A549 (cell line): ENCODE measurements at regions not wholly inside any gene's neighbourhood (a gene's known extent, or its start where the extent isn't known, plus 50 kb on each side); places are given as distances from the start of the nearest gene placed in this dataset.

Experiments
- ATAC-seq, 2 experiments: fragments of 200-7000 bp in 1 of 2; fragments of >200 bp in 1 of 2; cut with Nextera tagmentation in 1 of 2; cut with Tn5 transposase in 1 of 2; 3 replicates each; pipeline versions ENCODE4 v1.8.0 to v1.9.1; 2018 to 2020; ENCODE audit warnings: mild to moderate bottlenecking in 1 of 2, moderate library complexity in 1 of 2
- CTCF ChIA-PET: fragments of 300-600 bp; sonication (Branson Sonifier 250); formaldehyde crosslinking; extraction: SDS; loops from one replicate; lab custom pipeline; 2021; ENCODE audit warnings: antibody characterized with exemption, inconsistent platforms; lab: Yijun Ruan, JAX
- POLR2A ChIA-PET: fragments of 350-600 bp; formaldehyde crosslinking; extraction: SDS; loops from one replicate; lab custom pipeline; 2021; ENCODE audit warnings: antibody characterized with exemption, inconsistent platforms; lab: Yijun Ruan, JAX
- DNase-seq, 2 experiments: peaks; one replicate each; pipeline versions ENCODE4 v3.0.0 to v3.0.0-alpha.2; 2011 to 2016; ENCODE audit warnings: low read depth in 1 of 2, low spot score in 1 of 2
- FAIRE-seq: peaks from 2 replicates; lab custom pipeline; 2011; peaks lifted over from hg19 to GRCh38; lab: Jason Lieb, UNC
- H3K27ac ChIP-seq, 2 experiments: fragments of >200 bp; sonication (Bioruptor Twin); formaldehyde crosslinking; 3 replicates each; pipeline ENCODE4 v1.5.1; 2016 to 2017
- H3K4me1 ChIP-seq: fragments of >200 bp; sonication (Bioruptor Twin); formaldehyde crosslinking; 3 replicates; pipeline ENCODE4 v1.6.1; 2016
- H3K4me2 ChIP-seq: fragments of >200 bp; sonication (Bioruptor Twin); formaldehyde crosslinking; 3 replicates; pipeline ENCODE4 v1.6.1; 2016
- H3K4me3 ChIP-seq: fragments of >200 bp; sonication (Bioruptor Twin); formaldehyde crosslinking; 3 replicates; pipeline ENCODE4 v1.5.1; 2016
- H3K9me3 ChIP-seq: fragments of >200 bp; sonication (Bioruptor Twin); formaldehyde crosslinking; 3 replicates; pipeline ENCODE4 v1.6.1; 2016
- ATOH8 ChIP-seq: fragments of 250-450 bp; sonication (Bioruptor Pico); IDR thresholded peaks from 2 replicates; pipeline ENCODE4 v1.5.0; 2020; ENCODE audit warnings: low read depth, mild to moderate bottlenecking, moderate library complexity
- CEBPB ChIP-seq, 2 experiments: fragments of >200 bp in 1 of 2; sonication (Bioruptor Twin) in 1 of 2; formaldehyde crosslinking in 1 of 2; IDR thresholded peaks; 2 replicates each; pipeline ENCODE4 v1.6.1; 2012 to 2016
- CHD4 ChIP-seq: fragments of 200-600 bp; sonication (generic); IDR thresholded peaks from 2 replicates; pipeline ENCODE4 v1.6.1; 2016; ENCODE audit warnings: antibody characterized with exemption, mild to moderate bottlenecking, borderline replicate concordance
- ELK1 ChIP-seq: fragments of 150-350 bp; IDR thresholded peaks from 2 replicates; pipeline ENCODE4 v1.6.1; 2014; ENCODE audit warnings: low read depth, mild to moderate bottlenecking, low read length
- ESRRA ChIP-seq: fragments of 150-350 bp; IDR thresholded peaks from 2 replicates; pipeline ENCODE4 v1.6.1; 2014; ENCODE audit warnings: mild to moderate bottlenecking, low read length, borderline replicate concordance
- FOSB ChIP-seq: fragments of 250-450 bp; sonication (Bioruptor Pico); IDR thresholded peaks from 2 replicates; pipeline ENCODE4 v1.5.0; 2020; ENCODE audit warnings: mild to moderate bottlenecking, moderate library complexity
- FOXS1 ChIP-seq: fragments of 250-450 bp; sonication (Bioruptor Pico); IDR thresholded peaks from 2 replicates; pipeline ENCODE4 v1.5.0; 2020; ENCODE audit warnings: mild to moderate bottlenecking, moderate library complexity
- GATA3 ChIP-seq: IDR thresholded peaks from 2 replicates; pipeline ENCODE4 v1.6.1; 2012; ENCODE audit warnings: borderline replicate concordance
- HDAC2 ChIP-seq: fragments of 200-600 bp; sonication (generic); IDR thresholded peaks from 2 replicates; pipeline ENCODE4 v1.6.1; 2016
- HEYL ChIP-seq: fragments of 250-450 bp; sonication (Bioruptor Pico); IDR thresholded peaks from 2 replicates; pipeline ENCODE4 v1.8.0; 2021; ENCODE audit warnings: mild to moderate bottlenecking, moderate library complexity
- HOXB13 ChIP-seq: fragments of 250-450 bp; sonication (Bioruptor Pico); IDR thresholded peaks from 2 replicates; pipeline ENCODE4 v1.5.0; 2020; ENCODE audit warnings: low read depth, mild to moderate bottlenecking, moderate library complexity
- HOXB5 ChIP-seq: fragments of 250-450 bp; sonication (Bioruptor Pico); IDR thresholded peaks from 2 replicates; pipeline ENCODE4 v1.5.0; 2020; ENCODE audit warnings: mild to moderate bottlenecking, moderate library complexity
- JUN ChIP-seq, 2 experiments: fragments of >200 bp; sonication (Bioruptor Twin); formaldehyde crosslinking; IDR thresholded peaks; 2 replicates in 1 of 2; 3 replicates in 1 of 2; pipeline ENCODE4 v1.6.1; 2016 to 2017
- KDM1A ChIP-seq: fragments of 200-600 bp; sonication (generic); IDR thresholded peaks from 2 replicates; pipeline ENCODE4 v1.6.1; 2016; ENCODE audit warnings: low read depth, mild to moderate bottlenecking
- KDM5A ChIP-seq: fragments of 200-600 bp; sonication (generic); IDR thresholded peaks from 2 replicates; pipeline ENCODE4 v1.6.1; 2016; ENCODE audit warnings: antibody characterized with exemption, mild to moderate bottlenecking
- MAFK ChIP-seq: fragments of 450-650 bp; IDR thresholded peaks from 2 replicates; pipeline ENCODE4 v1.6.1; 2014; ENCODE audit not compliant: partially characterized antibody
- MAX ChIP-seq: IDR thresholded peaks from 2 replicates; pipeline ENCODE4 v1.6.1; 2012
- MAZ ChIP-seq: fragments of 150-350 bp; IDR thresholded peaks from 2 replicates; pipeline ENCODE4 v1.6.1; 2014; ENCODE audit warnings: antibody characterized with exemption, low read depth, low read length, borderline replicate concordance
- MYC ChIP-seq: IDR thresholded peaks from 2 replicates; pipeline ENCODE4 v1.6.1; 2012; ENCODE audit warnings: mild to moderate bottlenecking, inconsistent platforms, low read length, improper control_type of control experiment, borderline replicate concordance
- NFE2L2 ChIP-seq: fragments of 150-350 bp; conservative IDR thresholded peaks from 2 replicates; pipeline ENCODE4 v1.6.1; 2014; ENCODE audit warnings: low read length
- PBX3 ChIP-seq: IDR thresholded peaks from 2 replicates; pipeline ENCODE4 v1.6.1; 2012
- RFX5 ChIP-seq: fragments of 450-650 bp; IDR thresholded peaks from 2 replicates; pipeline ENCODE4 v1.7.1; 2014; ENCODE audit warnings: antibody characterized with exemption, mild to moderate bottlenecking, moderate library complexity
- SMC3 ChIP-seq: fragments of >200 bp; sonication (Bioruptor Twin); formaldehyde crosslinking; IDR thresholded peaks from 3 replicates; pipeline ENCODE4 v1.6.1; 2018; ENCODE audit warnings: inconsistent platforms
- SREBF2 ChIP-seq: fragments of 450-650 bp; IDR thresholded peaks from 2 replicates; pipeline ENCODE4 v1.6.1; 2014; ENCODE audit warnings: mild to moderate bottlenecking, moderate library complexity
- USF2 ChIP-seq: fragments of 450-650 bp; IDR thresholded peaks from 2 replicates; pipeline ENCODE4 v1.6.1; 2014; ENCODE audit warnings: antibody characterized with exemption
- ZC3H11A ChIP-seq: fragments of 450-650 bp; IDR thresholded peaks from 2 replicates; pipeline ENCODE4 v1.6.1; 2014; ENCODE audit warnings: antibody characterized with exemption, mild to moderate bottlenecking
- WGBS: methylation state at CpG from one replicate; pipeline ENCODE4 v1.1.6; 2017; ENCODE audit errors: missing lambda C conversion rate; 5-methylcytosine and 5-hydroxymethylcytosine counted together

GRCh38 chr6:140581601-140582000 is 1207.2 kb upstream of the CITED2 start (continued):
- no peak for TF ChIP-seq ELK1
- no peak for TF ChIP-seq HOXB13 (CRISPR knock-in tag)

GRCh38 chr6:140579918-140580317 is 1205.5 kb upstream of the CITED2 start:
- H3K27ac ChIP-seq, result no peak overlapping the region
- 83% methylated on average over 1 of the region's 1 CpG for WGBS
- ChIA-PET POLR2A (no interaction called here), CTCF (no interaction called here)
- H3K9me3 ChIP-seq, result no peaks in the 10 kb centered on the region
- ATAC-seq (no peak), DNase-seq (no peak), FAIRE-seq (no peak)
- TF ChIP-seq MAZ, result no peak
- TF ChIP-seq ATOH8, result no peak
- TF ChIP-seq ZC3H11A, result no peak
- no peak for TF ChIP-seq FOXS1 (CRISPR knock-in tag)
- no peak for TF ChIP-seq SMC3
- no peak for TF ChIP-seq FOSB (CRISPR knock-in tag)
- TF ChIP-seq MYC, result no peak
- TF ChIP-seq HOXB5, result no peak
- no peak for TF ChIP-seq ELK1
- TF ChIP-seq MAX, result no peak
- no peak for TF ChIP-seq KDM1A
- TF ChIP-seq CHD4, result no peak
- TF ChIP-seq ESRRA, result no peak
- no peak overlapping the region for H3K4me2 ChIP-seq
- H3K4me1 ChIP-seq, result no peaks in the 10 kb centered on the region
- H3K4me3 ChIP-seq, result no peak overlapping the region

- Histone ChIP-seq H3K4me3 (no peak overlapping the region), H3K4me2 (no peak overlapping the region), H3K9me3 (no peaks in the 10 kb centered on the region), H3K27ac (no peak overlapping the region), H3K4me1 (no peaks in the 10 kb centered on the region)
- FAIRE-seq (no peak), ATAC-seq (no peak), DNase-seq (no peak)
- no peak for TF ChIP-seq JUN (IDR thresholded peaks at IDR 0.05)
- TF ChIP-seq HDAC2, result no peak
- TF ChIP-seq HEYL (CRISPR knock-in tag), result no peak
- TF ChIP-seq MYC, result no peak
- TF ChIP-seq GATA3, result no peak
- ChIA-PET POLR2A (no interaction called here), CTCF (no interaction called here)
- WGBS, result 88% methylated on average over 7 of the region's 7 CpGs
These were observed 1201.6 kb upstream of the CITED2 start for GRCh38 chr6:140576004-140576555.

- no peaks in the 10 kb centered on the region for H3K9me3 ChIP-seq
- H3K4me1 ChIP-seq, result no peaks in the 10 kb centered on the region
- ATAC-seq, result no peak
- no peak for DNase-seq
- no peak for FAIRE-seq
- no peak overlapping the region for H3K4me2 ChIP-seq
- H3K27ac ChIP-seq, result no peak overlapping the region
- ChIA-PET POLR2A (no interaction called here), CTCF (no interaction called here)
- no peak overlapping the region for H3K4me3 ChIP-seq
- TF ChIP-seq ATOH8 (no peak), ESRRA (no peak), KDM5A (no peak), CEBPB (IDR thresholded peaks at IDR 0.05) (no peak), PBX3 (no peak), CHD4 (no peak), SMC3 (no peak), HEYL (CRISPR knock-in tag) (no peak), MAFK (no peak), SREBF2 (no peak), RFX5 (no peak), NFE2L2 (no peak), USF2 (no peak)
These were observed 1198.4 kb upstream of the CITED2 start for GRCh38 chr6:140572867-140573266.
